ENCODE measurements at regions not wholly inside any gene's neighbourhood (a gene's known extent, or its start where the extent isn't known, plus 50 kb on each side); places are given as distances from the start of the nearest gene placed in this dataset.
"Not testable (repeated sequence)": the region's sequence is repeated elsewhere in the genome, so short reads cannot be mapped to it uniquely, and the experiment has no call there.

GRCh38 chr7:25602730-25603426 lies 374.6 kb upstream of the NPVF start:
- TF ChIP-seq EZH2 (IDR thresholded peaks at IDR 0.05; ENCODE audit: low read length, missing control alignments); CTCF (conservative IDR thresholded peaks at IDR 0.05 in 1 of 2, IDR thresholded peaks at IDR 0.05 in 1 of 2; ENCODE audit: low read depth in 1 of 2, low read length in 2 of 2): not testable (repeated sequence)
